ENCODE measurements at regions not wholly inside any gene's neighbourhood (a gene's known extent, or its start where the extent isn't known, plus 50 kb on each side); places are given as distances from the start of the nearest gene placed in this dataset.

- Histone ChIP-seq H2AFZ (replicated peaks; ENCODE audit: low read length, poor library complexity) (no peak overlapping the region), H2BK15ac (ENCODE audit: low read depth, low read length) (no peak overlapping the region), H3K4me2 (ENCODE audit: low read depth, low read length) (no peak overlapping the region), H3K56ac (ENCODE audit: extremely low read depth, insufficient read depth, low read length) (no peak overlapping the region), H3K18ac (ENCODE audit: low read depth, low read length) (no peak overlapping the region), H4K8ac (ENCODE audit: low read depth in 2 of 2, low read length in 2 of 2) (no peak overlapping the region), H3K14ac (replicated peaks; ENCODE audit: low read depth, low read length) (no peak overlapping the region), H3K27ac (ENCODE audit: insufficient read depth, low read length) (no peak overlapping the region), H3K9me3 (ENCODE audit: control insufficient read depth, insufficient read depth, low read length) (peaks cover 2% of the 10 kb centered on the region; the same call in 1 of the 2 replicates), H2BK20ac (ENCODE audit: low read depth, low read length) (no peak overlapping the region), H3K23ac (ENCODE audit: low read depth, low read length) (no peak overlapping the region), H3K27me3 (ENCODE audit: control insufficient read depth, insufficient read depth, low read length) (no peaks in the 10 kb centered on the region), H2AK9ac (replicated peaks; ENCODE audit: low read depth, low read length, poor library complexity) (no peak overlapping the region), H4K5ac (ENCODE audit: low read depth, low read length) (no peak overlapping the region), H3K4me1 (ENCODE audit: control insufficient read depth, insufficient read depth, low read length) (no peaks in the 10 kb centered on the region), H4K20me1 (ENCODE audit: insufficient read depth, low read length) (no peaks in the 10 kb centered on the region), H2AK5ac (ENCODE audit: low read depth, low read length) (no peak overlapping the region), H4K91ac (ENCODE audit: insufficient read depth, low read depth, low read length) (no peak overlapping the region), H3K4me3 (ENCODE audit: insufficient read depth, low read depth, low read length) (no peak overlapping the region), H3K36me3 (ENCODE audit: control insufficient read depth, insufficient read depth, low read length) (no peaks in the 10 kb centered on the region), H3K79me1 (ENCODE audit: low read depth in 1 of 2, low read length in 2 of 2) (no peaks in the 10 kb centered on the region), H3K4ac (ENCODE audit: low read depth, low read length) (no peak overlapping the region), H2BK120ac (ENCODE audit: low read depth, low read length) (no peak overlapping the region), H2BK5ac (ENCODE audit: low read depth, low read length, poor library complexity, severe bottlenecking) (no peak overlapping the region), H3K9me1 (ENCODE audit: insufficient read depth, low read length) (no peaks in the 10 kb centered on the region), H3K9ac (ENCODE audit: low read depth, low read length) (no peak overlapping the region)
- no peak for DNase-seq
- dilution Hi-C loops (cut with HindIII; ENCODE audit: low sequenced_read_pairs, unreplicated experiment) = no loop called here
- intact Hi-C loops (cut with micrococcal nuclease) = no loop called here
- no peak for ATAC-seq (ENCODE audit: low read depth)
- WGBS, 2 experiments (ENCODE audit: extremely low coverage in 2 of 2, insufficient read length in 1 of 2) = no CpG with 5 or more reads among the region's 1 CpG
- TF ChIP-seq NFE2L2 (IDR thresholded peaks at IDR 0.05; ENCODE audit: low read depth, low read length) (no peak), MAZ (IDR thresholded peaks at IDR 0.05; ENCODE audit: borderline replicate concordance, low read depth, low read length) (no peak), RCOR1 (IDR thresholded peaks at IDR 0.05; ENCODE audit: insufficient replicate concordance, low read length) (no peak), USF2 (IDR thresholded peaks at IDR 0.05; ENCODE audit: low read depth, low read length) (no peak), MAFK (IDR thresholded peaks at IDR 0.05; ENCODE audit: low read depth, low read length) (no peak), FOS (IDR thresholded peaks at IDR 0.05; ENCODE audit: low read depth, low read length) (no peak), CHD1 (IDR thresholded peaks at IDR 0.05; ENCODE audit: low read depth, low read length) (no peak), RAD21 (IDR thresholded peaks at IDR 0.05; ENCODE audit: low read length) (no peak), MXI1 (IDR thresholded peaks at IDR 0.05; ENCODE audit: borderline replicate concordance, low read depth, low read length) (no peak), CTCF (conservative IDR thresholded peaks at IDR 0.05; ENCODE audit: low read depth, low read length) (no peak), BHLHE40 (IDR thresholded peaks at IDR 0.05; ENCODE audit: low read depth, low read length) (no peak), SMC3 (IDR thresholded peaks at IDR 0.05; ENCODE audit: low read depth, low read length) (no peak), CEBPB (IDR thresholded peaks at IDR 0.05; ENCODE audit: low read depth, low read length) (no peak), RFX5 (IDR thresholded peaks at IDR 0.05; ENCODE audit: low read depth, low read length) (no peak), POLR2A (IDR thresholded peaks at IDR 0.05; ENCODE audit: low read depth, low read length) (no peak)
- TF ChIP-seq, protein P1, sequence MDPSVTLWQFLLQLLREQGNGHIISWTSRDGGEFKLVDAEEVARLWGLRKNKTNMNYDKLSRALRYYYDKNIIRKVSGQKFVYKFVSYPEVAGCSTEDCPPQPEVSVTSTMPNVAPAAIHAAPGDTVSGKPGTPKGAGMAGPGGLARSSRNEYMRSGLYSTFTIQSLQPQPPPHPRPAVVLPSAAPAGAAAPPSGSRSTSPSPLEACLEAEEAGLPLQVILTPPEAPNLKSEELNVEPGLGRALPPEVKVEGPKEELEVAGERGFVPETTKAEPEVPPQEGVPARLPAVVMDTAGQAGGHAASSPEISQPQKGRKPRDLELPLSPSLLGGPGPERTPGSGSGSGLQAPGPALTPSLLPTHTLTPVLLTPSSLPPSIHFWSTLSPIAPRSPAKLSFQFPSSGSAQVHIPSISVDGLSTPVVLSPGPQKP (IDR thresholded peaks at IDR 0.05; ENCODE audit: borderline replicate concordance, low read depth, low read length) = no peak
- no TSS peak for BruUV-seq (replicated peaks)
- in situ Hi-C loops (cut with MboI; ENCODE audit: low sequenced_read_pairs) = no loop called here
- POLR2A ChIA-PET (ENCODE audit: unreplicated experiment) = no interaction called here
- CTCF ChIA-PET = no interaction called here
Measured at GRCh38 chr6:120202878-120203277, 853.3 kb upstream of the MAN1A1 start.

Measured in IMR-90 (cell line).